ENCODE measurements at regions not wholly inside any gene's neighbourhood (a gene's known extent, or its start where the extent isn't known, plus 50 kb on each side); places are given as distances from the start of the nearest gene placed in this dataset.

- no peak overlapping the region for H3K27ac ChIP-seq
- no peak for DNase-seq (ENCODE audit: low spot score)
- ChIA-PET CTCF (no interaction called here), POLR2A (ENCODE audit: low non-redundant PET) (no interaction called here)
- TF ChIP-seq, protein P1, sequence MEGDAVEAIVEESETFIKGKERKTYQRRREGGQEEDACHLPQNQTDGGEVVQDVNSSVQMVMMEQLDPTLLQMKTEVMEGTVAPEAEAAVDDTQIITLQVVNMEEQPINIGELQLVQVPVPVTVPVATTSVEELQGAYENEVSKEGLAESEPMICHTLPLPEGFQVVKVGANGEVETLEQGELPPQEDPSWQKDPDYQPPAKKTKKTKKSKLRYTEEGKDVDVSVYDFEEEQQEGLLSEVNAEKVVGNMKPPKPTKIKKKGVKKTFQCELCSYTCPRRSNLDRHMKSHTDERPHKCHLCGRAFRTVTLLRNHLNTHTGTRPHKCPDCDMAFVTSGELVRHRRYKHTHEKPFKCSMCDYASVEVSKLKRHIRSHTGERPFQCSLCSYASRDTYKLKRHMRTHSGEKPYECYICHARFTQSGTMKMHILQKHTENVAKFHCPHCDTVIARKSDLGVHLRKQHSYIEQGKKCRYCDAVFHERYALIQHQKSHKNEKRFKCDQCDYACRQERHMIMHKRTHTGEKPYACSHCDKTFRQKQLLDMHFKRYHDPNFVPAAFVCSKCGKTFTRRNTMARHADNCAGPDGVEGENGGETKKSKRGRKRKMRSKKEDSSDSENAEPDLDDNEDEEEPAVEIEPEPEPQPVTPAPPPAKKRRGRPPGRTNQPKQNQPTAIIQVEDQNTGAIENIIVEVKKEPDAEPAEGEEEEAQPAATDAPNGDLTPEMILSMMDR (conservative IDR thresholded peaks at IDR 0.05; ENCODE audit: low read depth): no peak
Observed at GRCh38 chr11:69935941-69936505, 116.8 kb upstream of the FGF3 start.

DNA sequence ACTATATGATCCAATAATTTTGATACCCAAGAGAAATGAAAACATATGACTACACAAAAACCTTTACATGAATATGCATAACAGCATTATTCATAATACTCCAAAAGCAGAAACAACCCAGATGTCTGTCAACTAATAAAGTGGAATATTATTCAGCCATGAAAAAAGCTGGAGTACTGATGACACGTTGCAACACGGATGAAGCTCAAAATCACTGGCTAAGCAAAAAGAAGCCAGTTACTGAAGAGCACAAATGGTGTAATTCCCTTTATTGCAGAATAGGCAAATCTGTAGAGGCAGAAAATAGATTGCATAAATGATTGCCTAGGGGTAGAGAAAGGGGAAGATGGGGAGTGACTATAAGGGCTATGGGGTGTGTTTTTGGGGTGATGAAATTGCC is 117.6 kb upstream of the FGF3 start:
- ChIA-PET POLR2A (ENCODE audit: low non-redundant PET) (no interaction called here), CTCF (interaction anchor here (0.5 kb wide), 1 partner anchor 260 kb away, joined by 3 read pairs; no protein-coding TSS in a partner anchor)
- no peak overlapping the region for H3K27ac ChIP-seq
- TF ChIP-seq, protein P1 (conservative IDR thresholded peaks at IDR 0.05; ENCODE audit: low read depth): no peak
- no peak for DNase-seq (ENCODE audit: low spot score)

GRCh38 chr11:69938206-69938605 is 119.0 kb upstream of the FGF3 start:
- CTCF ChIA-PET: no interaction called here

DNA sequence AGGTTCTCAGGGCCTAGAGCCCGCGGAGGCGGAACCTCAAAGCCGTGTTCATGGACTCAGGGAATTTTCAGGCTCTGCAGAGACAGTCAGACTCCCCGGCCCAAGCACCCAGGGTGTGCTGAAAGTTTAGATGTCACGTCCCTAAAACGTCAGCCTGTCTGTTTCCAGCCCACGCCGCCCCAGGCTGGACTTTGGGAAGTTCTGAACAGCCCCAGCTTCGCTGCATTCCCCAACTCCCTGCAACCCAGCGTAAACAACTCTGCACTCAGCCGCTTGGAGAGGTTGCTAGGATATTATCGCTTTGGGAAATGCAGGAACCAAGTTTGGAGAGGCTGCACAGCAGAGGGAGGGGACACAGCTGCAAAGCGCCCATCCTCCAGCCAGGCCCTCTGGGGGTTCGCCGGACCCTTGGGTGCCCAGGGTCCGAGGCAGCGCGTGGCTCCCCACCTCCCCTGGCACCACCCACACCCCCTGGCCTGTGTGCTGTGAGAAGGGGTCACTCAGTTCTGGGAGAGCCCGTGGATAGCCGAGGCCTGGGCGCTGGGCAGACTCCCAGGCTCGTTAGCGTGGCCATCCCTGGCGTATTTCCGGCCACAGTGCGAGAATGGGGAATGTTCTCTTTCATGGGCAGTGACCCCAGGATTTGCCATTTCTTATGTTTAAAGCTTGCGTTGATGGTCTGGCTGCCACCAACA is 120.5 kb upstream of the FGF3 start:
- TF ChIP-seq, protein P1 (conservative IDR thresholded peaks at IDR 0.05; ENCODE audit: low read depth): no peak
- CTCF ChIA-PET: interaction anchor here (0.7 kb wide), 1 partner anchor 8 kb away, joined by 4 read pairs; no protein-coding TSS in a partner anchor
- POLR2A ChIA-PET (ENCODE audit: low non-redundant PET): no interaction called here
- no peak overlapping the region for H3K27ac ChIP-seq
- DNase-seq (ENCODE audit: low spot score): no peak

More at GRCh38 chr11:69938206-69938605, 119.0 kb upstream of the FGF3 start:
- no peak for DNase-seq (ENCODE audit: low spot score)
- H3K27ac ChIP-seq: no peak overlapping the region
- TF ChIP-seq, protein P1 (conservative IDR thresholded peaks at IDR 0.05; ENCODE audit: low read depth): no peak
- POLR2A ChIA-PET (ENCODE audit: low non-redundant PET): no interaction called here

DNA sequence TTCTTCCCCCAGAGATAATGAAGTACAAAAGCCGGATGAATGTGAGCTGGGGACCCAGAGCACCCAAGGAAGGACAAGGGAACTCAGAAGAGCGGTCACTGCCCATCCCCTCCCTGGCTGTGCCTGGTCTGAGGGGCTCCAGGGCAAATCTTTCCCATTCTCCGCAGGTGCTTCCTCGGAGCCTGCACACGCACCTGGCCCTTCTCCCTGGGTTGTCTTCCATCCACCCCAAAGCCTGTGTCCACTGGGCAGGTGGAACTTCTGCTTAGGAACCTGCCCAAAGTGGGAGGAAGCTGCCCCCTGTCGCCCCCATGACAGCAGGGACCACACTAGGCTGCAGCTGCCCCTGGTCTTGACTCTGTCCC is 121.0 kb upstream of the FGF3 start:
- no peak overlapping the region for H3K27ac ChIP-seq
- POLR2A ChIA-PET (ENCODE audit: low non-redundant PET): no interaction called here
- CTCF ChIA-PET: no interaction called here
- TF ChIP-seq, protein P1 (conservative IDR thresholded peaks at IDR 0.05; ENCODE audit: low read depth): no peak
- DNase-seq (ENCODE audit: low spot score): no peak

GRCh38 chr11:69941546-69942332 is 122.5 kb upstream of the FGF3 start:
- ChIA-PET POLR2A (ENCODE audit: low non-redundant PET) (no interaction called here), CTCF (no interaction called here)
- no peak for DNase-seq (ENCODE audit: low spot score)
- H3K27ac ChIP-seq: no peak overlapping the region
- TF ChIP-seq, protein P1 (conservative IDR thresholded peaks at IDR 0.05; ENCODE audit: low read depth): no peak
